ENCODE measurements at regions not wholly inside any gene's neighbourhood (a gene's known extent, or its start where the extent isn't known, plus 50 kb on each side); places are given as distances from the start of the nearest gene placed in this dataset.
A peak's percentile ranks its signal among the peaks of the same experiment; 100 is the strongest.

DNA sequence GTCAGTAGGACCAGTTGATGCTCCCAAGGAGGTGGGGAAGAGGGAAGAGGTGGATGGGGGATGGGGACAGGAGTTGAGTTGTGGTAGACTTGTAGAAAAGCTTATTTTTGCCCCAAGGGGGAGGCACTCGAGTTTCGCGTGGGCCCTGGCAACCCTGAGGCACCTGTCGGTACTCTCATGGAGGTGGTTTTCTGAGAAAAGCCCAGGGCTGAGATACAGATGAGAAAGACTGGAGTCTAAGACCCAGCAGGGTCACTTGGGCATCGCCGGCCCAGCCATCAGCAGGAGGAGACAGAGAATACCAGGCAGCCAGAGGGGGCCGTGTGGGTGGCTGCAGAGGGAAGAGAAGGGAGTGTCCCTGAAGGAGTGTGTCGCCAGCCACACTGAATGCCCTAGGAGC is 57.7 kb upstream of the HPCAL1 start:
- Histone ChIP-seq H3K27me3 (no peaks in the 10 kb centered on the region), H3K36me3 (replicated peaks in 1 of 2) (no peaks in the 10 kb centered on the region), H3K4me1 (replicated peaks in 1 of 2) (no peaks in the 10 kb centered on the region), H3K9me3 (replicated peaks in 1 of 3) (peaks cover 0 to 10% (median 0%) of the 10 kb centered on the region in 3 donors), H3K4me3 (no peak overlapping the region), H3K27ac (no peak overlapping the region)
- TF ChIP-seq POLR2A (IDR thresholded peaks at IDR 0.05), result no peak
- TF ChIP-seq CTCF (IDR thresholded peaks at IDR 0.05), result no peak
- WGBS, 4 donors, result 88 to 94% (median 89%) methylated on average over 8 of the region's 8 CpGs
- intact Hi-C loops (cut with DNase I), result no loop called here
- no peak for DNase-seq

DNA sequence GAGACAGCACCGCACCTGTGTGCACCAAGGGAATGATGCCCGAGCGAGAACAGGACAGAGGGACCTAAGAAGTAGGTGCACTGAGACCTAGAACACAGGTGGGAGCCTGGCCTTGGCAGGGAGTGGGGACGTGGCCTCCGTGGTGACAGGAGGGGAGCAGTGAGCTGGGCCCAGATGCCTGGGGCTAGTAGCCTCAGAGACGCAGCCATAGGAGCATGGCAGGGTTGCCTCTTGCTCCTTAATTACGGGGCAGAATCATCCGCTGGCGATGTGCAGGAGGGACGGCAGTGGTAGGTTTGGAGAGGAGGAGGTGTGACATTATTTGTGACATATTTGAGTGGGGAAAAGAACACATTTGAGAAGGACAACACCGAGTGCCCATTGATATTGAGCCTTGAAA is 57.0 kb upstream of the HPCAL1 start:
- Histone ChIP-seq H3K36me3 (replicated peaks in 1 of 2) (no peaks in the 10 kb centered on the region), H3K9me3 (replicated peaks in 1 of 3) (peaks cover 0 to 17% (median 0%) of the 10 kb centered on the region in 3 donors), H3K27ac (no peak overlapping the region), H3K4me3 (no peak overlapping the region), H3K27me3 (no peaks in the 10 kb centered on the region), H3K4me1 (replicated peaks in 1 of 2) (no peaks in the 10 kb centered on the region)
- peak in 1 of 7 donors; percentile 5 for DNase-seq
- 85 to 93% (median 87%) methylated on average over 11 of the region's 11 CpGs for WGBS, 4 donors
- TF ChIP-seq CTCF (IDR thresholded peaks at IDR 0.05) (no peak), POLR2A (IDR thresholded peaks at IDR 0.05) (no peak)
- intact Hi-C loops (cut with DNase I), result no loop called here

- no peak overlapping the region for H3K27ac ChIP-seq
- 80 to 88% (median 87%) methylated on average over 8 of the region's 8 CpGs for WGBS, 4 donors
- H3K36me3 ChIP-seq (replicated peaks in 1 of 2), result no peaks in the 10 kb centered on the region
- no peaks in the 10 kb centered on the region for H3K27me3 ChIP-seq
- H3K4me3 ChIP-seq, result no peak overlapping the region
- TF ChIP-seq POLR2A (IDR thresholded peaks at IDR 0.05) (no peak), CTCF (IDR thresholded peaks at IDR 0.05) (no peak)
- no peaks in the 10 kb centered on the region for H3K4me1 ChIP-seq (replicated peaks in 1 of 2)
- H3K9me3 ChIP-seq (replicated peaks in 1 of 3), result peaks cover 0 to 18% (median 0%) of the 10 kb centered on the region in 3 donors
- intact Hi-C loops (cut with DNase I), result no loop called here
- DNase-seq, result peak in 2 of 7 donors; percentile 0 to 3
Measured at GRCh38 chr2:10246370-10246769, 56.3 kb upstream of the HPCAL1 start.

- WGBS, 4 donors, result 66 to 79% (median 71%) methylated on average over 5 of the region's 5 CpGs
- Histone ChIP-seq H3K36me3 (replicated peaks in 1 of 2) (no peaks in the 10 kb centered on the region), H3K4me3 (no peak overlapping the region), H3K4me1 (replicated peaks in 1 of 2) (no peaks in the 10 kb centered on the region), H3K9me3 (replicated peaks in 1 of 3) (peaks cover 0 to 18% (median 0%) of the 10 kb centered on the region in 3 donors), H3K27me3 (no peaks in the 10 kb centered on the region), H3K27ac (no peak overlapping the region)
- no peak for DNase-seq
- intact Hi-C loops (cut with DNase I), result no loop called here
- TF ChIP-seq CTCF (IDR thresholded peaks at IDR 0.05), result no peak
- no peak for TF ChIP-seq POLR2A (IDR thresholded peaks at IDR 0.05)
Measured at GRCh38 chr2:10246831-10247230, 55.9 kb upstream of the HPCAL1 start.

Measured in adrenal gland (tissue), 9 donors.